Amygdala (tissue), 56 donors: ENCODE measurements at regions not wholly inside any gene's neighbourhood (a gene's known extent, or its start where the extent isn't known, plus 50 kb on each side); places are given as distances from the start of the nearest gene placed in this dataset.
"Not testable (repeated sequence)": the region's sequence is repeated elsewhere in the genome, so short reads cannot be mapped to it uniquely, and the experiment has no call there.

Source experiments
- DNase-seq, 56 donors: peaks; one replicate each; lab custom pipeline; 2025; lab: John Stamatoyannopoulos, UW

- no peak for DNase-seq
Measured at GRCh38 chr4:173661001-173661400, 131.0 kb upstream of the HAND2 start.

- no peak for DNase-seq
Measured at GRCh38 chr4:173656898-173657297, 126.9 kb upstream of the HAND2 start.

- DNase-seq, result no peak
Measured at GRCh38 chr4:173652283-173652931, 122.4 kb upstream of the HAND2 start.

GRCh38 chr4:173651651-173652282 lies 121.7 kb upstream of the HAND2 start:
- DNase-seq, result no peak

- DNase-seq, result no peak
Measured at GRCh38 chr4:173647902-173648301, 117.9 kb upstream of the HAND2 start.

- DNase-seq, result no peak
Measured at GRCh38 chr4:173642509-173642908, 112.5 kb upstream of the HAND2 start.

- no peak for DNase-seq
Measured at GRCh38 chr4:173635395-173635794, 105.4 kb upstream of the HAND2 start.

GRCh38 chr4:173626277-173626676 lies 96.2 kb upstream of the HAND2 start:
- no peak for DNase-seq

GRCh38 chr4:173618648-173619047 lies 88.6 kb upstream of the HAND2 start:
- not testable (repeated sequence) for DNase-seq

- no peak for DNase-seq
Measured at GRCh38 chr4:173609158-173609557, 79.1 kb upstream of the HAND2 start.

- not testable (repeated sequence) for DNase-seq
Measured at GRCh38 chr4:173608632-173609031, 78.6 kb upstream of the HAND2 start.

- DNase-seq, result no peak
Measured at GRCh38 chr4:173591760-173592159, 61.7 kb upstream of the HAND2 start.

GRCh38 chr4:173590697-173591096 lies 60.7 kb upstream of the HAND2 start:
- DNase-seq, result no peak

- DNase-seq, result no peak
Measured at GRCh38 chr4:173585876-173586572, 56.0 kb upstream of the HAND2 start.

- no peak for DNase-seq
Measured at GRCh38 chr4:173584506-173584905, 54.5 kb upstream of the HAND2 start.
